C4-2B (cell line): ENCODE measurements at regions not wholly inside any gene's neighbourhood (a gene's known extent, or its start where the extent isn't known, plus 50 kb on each side); places are given as distances from the start of the nearest gene placed in this dataset.

Source experiments
- ZFX ChIP-seq: fragments of 450-650 bp; IDR thresholded peaks from 2 replicates; pipeline ENCODE4 v1.6.1; 2017
- TF ChIP-seq, protein P1 (sequence below): fragments of 450-650 bp; conservative IDR thresholded peaks from 2 replicates; pipeline ENCODE4 v1.5.1; 2017; ENCODE audit warnings: mild to moderate bottlenecking

- TF ChIP-seq, protein P1, sequence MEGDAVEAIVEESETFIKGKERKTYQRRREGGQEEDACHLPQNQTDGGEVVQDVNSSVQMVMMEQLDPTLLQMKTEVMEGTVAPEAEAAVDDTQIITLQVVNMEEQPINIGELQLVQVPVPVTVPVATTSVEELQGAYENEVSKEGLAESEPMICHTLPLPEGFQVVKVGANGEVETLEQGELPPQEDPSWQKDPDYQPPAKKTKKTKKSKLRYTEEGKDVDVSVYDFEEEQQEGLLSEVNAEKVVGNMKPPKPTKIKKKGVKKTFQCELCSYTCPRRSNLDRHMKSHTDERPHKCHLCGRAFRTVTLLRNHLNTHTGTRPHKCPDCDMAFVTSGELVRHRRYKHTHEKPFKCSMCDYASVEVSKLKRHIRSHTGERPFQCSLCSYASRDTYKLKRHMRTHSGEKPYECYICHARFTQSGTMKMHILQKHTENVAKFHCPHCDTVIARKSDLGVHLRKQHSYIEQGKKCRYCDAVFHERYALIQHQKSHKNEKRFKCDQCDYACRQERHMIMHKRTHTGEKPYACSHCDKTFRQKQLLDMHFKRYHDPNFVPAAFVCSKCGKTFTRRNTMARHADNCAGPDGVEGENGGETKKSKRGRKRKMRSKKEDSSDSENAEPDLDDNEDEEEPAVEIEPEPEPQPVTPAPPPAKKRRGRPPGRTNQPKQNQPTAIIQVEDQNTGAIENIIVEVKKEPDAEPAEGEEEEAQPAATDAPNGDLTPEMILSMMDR: no peak
- TF ChIP-seq ZFX: no peak
Observed at GRCh38 chr9:22700171-22700570, 253.5 kb downstream of the DMRTA1 start.
